HepG2 (cell line): ENCODE measurements at regions not wholly inside any gene's neighbourhood (a gene's known extent, or its start where the extent isn't known, plus 50 kb on each side); places are given as distances from the start of the nearest gene placed in this dataset.

Source experiments
- ARID2 ChIP-seq: sonication (generic); formaldehyde crosslinking; IDR thresholded peaks from 2 replicates; pipeline ENCODE4 v1.8.1; 2022; ENCODE audit warnings: mild to moderate bottlenecking, missing genetic modification reagents, borderline replicate concordance
- ARID3A ChIP-seq: IDR thresholded peaks from 2 replicates; pipeline ENCODE4 v1.6.1; 2012; ENCODE audit warnings: low read depth, low read length, improper control_type of control experiment
- ATAD3A ChIP-seq: sonication (generic); formaldehyde crosslinking; IDR thresholded peaks from 2 replicates; pipeline ENCODE4 v1.4.0; 2020; ENCODE audit warnings: missing genetic modification reagents
- BCLAF1 ChIP-seq: fragments of 450-650 bp; IDR thresholded peaks from 2 replicates; pipeline ENCODE4 v1.6.1; 2017; ENCODE audit warnings: mild to moderate bottlenecking
- HNRNPUL1 ChIP-seq: fragments of 200-400 bp; formaldehyde crosslinking; IDR thresholded peaks from 2 replicates; pipeline ENCODE4 v1.6.1; 2017; ENCODE audit warnings: low read depth, mild to moderate bottlenecking, low read length, moderate library complexity
- MZF1 ChIP-seq: sonication (generic); formaldehyde crosslinking; IDR thresholded peaks from 2 replicates; pipeline ENCODE4 v1.8.1; 2023; ENCODE audit warnings: mild to moderate bottlenecking, missing genetic modification reagents, borderline replicate concordance
- YY1 ChIP-seq: IDR thresholded peaks from 2 replicates; pipeline ENCODE4 v1.6.1; 2011; ENCODE audit warnings: low read length, low read depth, moderate library complexity, mild to moderate bottlenecking; ENCODE audit not compliant: insufficient read depth, insufficient replicate concordance
- ZFP41 ChIP-seq: sonication (generic); formaldehyde crosslinking; IDR thresholded peaks from 2 replicates; pipeline ENCODE4 v1.4.0; 2020; ENCODE audit warnings: mild to moderate bottlenecking, missing genetic modification reagents, borderline replicate concordance
- ZKSCAN1 ChIP-seq: fragments of 150-350 bp; IDR thresholded peaks from 2 replicates; pipeline ENCODE4 v1.6.1; 2014; ENCODE audit warnings: low read length
- ZNF225 ChIP-seq: sonication (generic); formaldehyde crosslinking; IDR thresholded peaks from 2 replicates; pipeline ENCODE4 v1.4.0; 2020; ENCODE audit warnings: mild to moderate bottlenecking, missing genetic modification reagents
- ZNF251 ChIP-seq: sonication (generic); formaldehyde crosslinking; IDR thresholded peaks from 2 replicates; pipeline ENCODE4 v1.9.0; 2021; ENCODE audit warnings: mild to moderate bottlenecking, missing genetic modification reagents
- ZNF292 ChIP-seq: sonication (generic); formaldehyde crosslinking; IDR thresholded peaks from 2 replicates; pipeline ENCODE4 v1.8.1; 2022; ENCODE audit warnings: mild to moderate bottlenecking, low read depth, missing genetic modification reagents, borderline replicate concordance
- ZNF33B ChIP-seq: sonication (generic); formaldehyde crosslinking; IDR thresholded peaks from 2 replicates; pipeline ENCODE4 v1.5.1; 2020; ENCODE audit warnings: mild to moderate bottlenecking, missing genetic modification reagents
- ZNF749 ChIP-seq: sonication (generic); formaldehyde crosslinking; IDR thresholded peaks from 2 replicates; pipeline ENCODE4 v1.8.0; 2022; ENCODE audit warnings: mild to moderate bottlenecking, missing genetic modification reagents, moderate library complexity, borderline replicate concordance
- TF ChIP-seq, protein P1 (sequence below): sonication (generic); formaldehyde crosslinking; IDR thresholded peaks from 2 replicates; pipeline ENCODE4 v1.5.1; 2020; ENCODE audit warnings: missing genetic modification reagents, mild to moderate bottlenecking, borderline replicate concordance
- TF ChIP-seq, protein P2 (sequence below): sonication (generic); formaldehyde crosslinking; IDR thresholded peaks from 2 replicates; pipeline ENCODE4 v1.5.0; 2020; ENCODE audit warnings: missing genetic modification reagents, mild to moderate bottlenecking, borderline replicate concordance
- TF ChIP-seq, protein P3 (sequence below): sonication (generic); formaldehyde crosslinking; conservative IDR thresholded peaks from 2 replicates; pipeline ENCODE4 v1.4.0; 2020; ENCODE audit warnings: missing genetic modification reagents

DNA sequence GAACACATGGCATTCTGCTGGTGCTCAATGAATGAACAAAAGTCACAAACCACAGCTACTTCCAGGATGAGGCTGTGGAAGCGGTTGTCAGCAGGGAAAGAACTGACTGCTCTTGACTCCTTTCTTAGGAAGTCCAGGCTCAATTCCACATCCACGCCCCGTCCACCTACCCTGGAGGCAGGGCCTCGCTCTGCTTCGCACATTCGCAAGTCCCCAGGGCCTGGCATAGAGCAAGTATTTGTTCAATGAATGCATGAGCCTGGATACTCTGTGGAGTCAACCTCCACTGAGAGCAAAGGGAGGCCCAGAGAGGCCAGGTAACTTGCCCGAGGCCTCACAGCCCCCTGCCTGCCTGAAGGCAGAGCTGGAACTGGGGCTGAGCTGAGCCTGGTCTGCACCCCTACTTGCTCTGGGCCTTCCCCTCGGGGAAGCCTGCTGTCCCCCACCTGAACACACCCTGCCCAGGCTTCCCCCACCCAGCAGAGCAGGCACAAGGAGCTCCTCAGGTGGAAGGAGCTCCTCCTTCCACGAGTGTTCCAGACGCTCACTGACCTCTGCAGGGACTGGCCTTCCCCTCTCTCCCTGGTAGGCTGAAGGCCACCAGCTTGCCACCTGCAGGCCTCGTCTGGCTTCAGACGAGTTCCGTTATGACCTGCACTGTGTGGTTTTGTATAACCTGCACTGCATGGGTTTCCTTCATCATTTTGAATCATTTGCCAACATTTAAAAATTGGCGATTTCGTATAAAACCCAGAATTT lies 119.3 kb upstream of the PTPN1 start (continued):
- no peak for TF ChIP-seq ZNF749
- no peak for TF ChIP-seq ARID2 (CRISPR knock-in tag)
- no peak for TF ChIP-seq ZNF292
- TF ChIP-seq, protein P1, sequence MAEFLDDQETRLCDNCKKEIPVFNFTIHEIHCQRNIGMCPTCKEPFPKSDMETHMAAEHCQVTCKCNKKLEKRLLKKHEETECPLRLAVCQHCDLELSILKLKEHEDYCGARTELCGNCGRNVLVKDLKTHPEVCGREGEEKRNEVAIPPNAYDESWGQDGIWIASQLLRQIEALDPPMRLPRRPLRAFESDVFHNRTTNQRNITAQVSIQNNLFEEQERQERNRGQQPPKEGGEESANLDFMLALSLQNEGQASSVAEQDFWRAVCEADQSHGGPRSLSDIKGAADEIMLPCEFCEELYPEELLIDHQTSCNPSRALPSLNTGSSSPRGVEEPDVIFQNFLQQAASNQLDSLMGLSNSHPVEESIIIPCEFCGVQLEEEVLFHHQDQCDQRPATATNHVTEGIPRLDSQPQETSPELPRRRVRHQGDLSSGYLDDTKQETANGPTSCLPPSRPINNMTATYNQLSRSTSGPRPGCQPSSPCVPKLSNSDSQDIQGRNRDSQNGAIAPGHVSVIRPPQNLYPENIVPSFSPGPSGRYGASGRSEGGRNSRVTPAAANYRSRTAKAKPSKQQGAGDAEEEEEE (CRISPR knock-in tag), result no peak
- no peak for TF ChIP-seq BCLAF1
- TF ChIP-seq MZF1 (CRISPR knock-in tag), result no peak
- no peak for TF ChIP-seq HNRNPUL1
- TF ChIP-seq, protein P2, sequence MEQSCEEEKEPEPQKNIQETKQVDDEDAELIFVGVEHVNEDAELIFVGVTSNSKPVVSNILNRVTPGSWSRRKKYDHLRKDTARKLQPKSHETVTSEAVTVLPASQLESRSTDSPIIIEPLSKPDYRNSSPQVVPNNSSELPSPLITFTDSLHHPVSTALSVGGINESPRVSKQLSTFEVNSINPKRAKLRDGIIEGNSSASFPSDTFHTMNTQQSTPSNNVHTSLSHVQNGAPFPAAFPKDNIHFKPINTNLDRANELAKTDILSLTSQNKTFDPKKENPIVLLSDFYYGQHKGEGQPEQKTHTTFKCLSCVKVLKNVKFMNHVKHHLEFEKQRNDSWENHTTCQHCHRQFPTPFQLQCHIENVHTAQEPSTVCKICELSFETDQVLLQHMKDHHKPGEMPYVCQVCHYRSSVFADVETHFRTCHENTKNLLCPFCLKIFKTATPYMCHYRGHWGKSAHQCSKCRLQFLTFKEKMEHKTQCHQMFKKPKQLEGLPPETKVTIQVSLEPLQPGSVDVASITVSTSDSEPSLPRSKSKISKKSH (CRISPR knock-in tag), result no peak
- TF ChIP-seq YY1, result no peak
- 0 out of 2 replicates have a peak, but pooled peaks have one; percentile 24 for TF ChIP-seq ARID3A
- no peak for TF ChIP-seq ATAD3A (CRISPR knock-in tag)
- TF ChIP-seq, protein P3, sequence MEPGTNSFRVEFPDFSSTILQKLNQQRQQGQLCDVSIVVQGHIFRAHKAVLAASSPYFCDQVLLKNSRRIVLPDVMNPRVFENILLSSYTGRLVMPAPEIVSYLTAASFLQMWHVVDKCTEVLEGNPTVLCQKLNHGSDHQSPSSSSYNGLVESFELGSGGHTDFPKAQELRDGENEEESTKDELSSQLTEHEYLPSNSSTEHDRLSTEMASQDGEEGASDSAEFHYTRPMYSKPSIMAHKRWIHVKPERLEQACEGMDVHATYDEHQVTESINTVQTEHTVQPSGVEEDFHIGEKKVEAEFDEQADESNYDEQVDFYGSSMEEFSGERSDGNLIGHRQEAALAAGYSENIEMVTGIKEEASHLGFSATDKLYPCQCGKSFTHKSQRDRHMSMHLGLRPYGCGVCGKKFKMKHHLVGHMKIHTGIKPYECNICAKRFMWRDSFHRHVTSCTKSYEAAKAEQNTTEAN (CRISPR knock-in tag), result no peak
- no peak for TF ChIP-seq ZKSCAN1
- TF ChIP-seq ZNF251 (CRISPR knock-in tag), result no peak
- no peak for TF ChIP-seq ZNF33B
- TF ChIP-seq ZFP41, result no peak
- 0 out of 2 replicates have a peak, but pooled peaks have one; percentile 44 for TF ChIP-seq ZNF225 (CRISPR knock-in tag)
